Karpas-422 (cell line): ENCODE measurements at regions not wholly inside any gene's neighbourhood (a gene's known extent, or its start where the extent isn't known, plus 50 kb on each side); places are given as distances from the start of the nearest gene placed in this dataset.
"Not testable (repeated sequence)": the region's sequence is repeated elsewhere in the genome, so short reads cannot be mapped to it uniquely, and the experiment has no call there.

Experiments used
- DNase-seq: peaks from one replicate; pipeline ENCODE4 v3.0.0-alpha.2; 2015
- H2AFZ ChIP-seq: fragments of 200-600 bp; sonication (generic); 2 replicates; pipeline ENCODE4 v1.6.1; 2014; ENCODE audit warnings: antibody characterized with exemption, low read length, mixed read lengths
- H3K27ac ChIP-seq: fragments of 200-600 bp; sonication (generic); 2 replicates; pipeline ENCODE4 v1.5.1; 2014; ENCODE audit warnings: mild to moderate bottlenecking, low read length, moderate library complexity
- H3K27me3 ChIP-seq: fragments of 200-600 bp; sonication (generic); 2 replicates; pipeline ENCODE4 v1.6.1; 2014; ENCODE audit warnings: low read length, mixed read lengths
- H3K36me3 ChIP-seq: fragments of 200-600 bp; sonication (generic); 2 replicates; pipeline ENCODE4 v1.6.1; 2014; ENCODE audit warnings: low read length, mixed read lengths; ENCODE audit not compliant: insufficient read depth
- H3K4me1 ChIP-seq: fragments of 200-600 bp; sonication (generic); 2 replicates; pipeline ENCODE4 v1.6.1; 2014; ENCODE audit warnings: mild to moderate bottlenecking, low read length, mixed read lengths
- H3K4me2 ChIP-seq: fragments of 200-600 bp; sonication (generic); 2 replicates; pipeline ENCODE4 v1.6.1; 2014; ENCODE audit warnings: low read length, low read depth, mild to moderate bottlenecking; ENCODE audit not compliant: poor library complexity, severe bottlenecking
- H3K4me3 ChIP-seq: fragments of 200-600 bp; sonication (generic); 2 replicates; pipeline ENCODE4 v1.5.1; 2014; ENCODE audit warnings: mild to moderate bottlenecking, antibody characterized with exemption, low read length, mixed read lengths
- H3K79me2 ChIP-seq: fragments of 200-600 bp; sonication (generic); 2 replicates; pipeline ENCODE4 v1.6.1; 2014; ENCODE audit warnings: mild to moderate bottlenecking, low read length, mixed read lengths
- H3K9ac ChIP-seq: fragments of 200-600 bp; sonication (generic); 2 replicates; pipeline ENCODE4 v1.6.0; 2014; ENCODE audit warnings: low read length
- H3K9me2 ChIP-seq: fragments of 200-600 bp; sonication (generic), shearing (Covaris generic); replicated peaks from 2 replicates; pipeline ENCODE4 v1.6.0; 2014; ENCODE audit warnings: mild to moderate bottlenecking, low read length, moderate library complexity; ENCODE audit not compliant: insufficient read depth
- H3K9me3 ChIP-seq: fragments of 300-700, 200-600 bp; sonication (generic); 2 replicates; pipeline ENCODE4 v1.6.1; 2014; ENCODE audit warnings: low read length, mixed read lengths
- H4K20me1 ChIP-seq: fragments of 200-600 bp; sonication (generic); 2 replicates; pipeline ENCODE4 v1.6.1; 2014; ENCODE audit warnings: mild to moderate bottlenecking, antibody characterized with exemption, low read length, low read depth; ENCODE audit not compliant: insufficient read depth

DNA sequence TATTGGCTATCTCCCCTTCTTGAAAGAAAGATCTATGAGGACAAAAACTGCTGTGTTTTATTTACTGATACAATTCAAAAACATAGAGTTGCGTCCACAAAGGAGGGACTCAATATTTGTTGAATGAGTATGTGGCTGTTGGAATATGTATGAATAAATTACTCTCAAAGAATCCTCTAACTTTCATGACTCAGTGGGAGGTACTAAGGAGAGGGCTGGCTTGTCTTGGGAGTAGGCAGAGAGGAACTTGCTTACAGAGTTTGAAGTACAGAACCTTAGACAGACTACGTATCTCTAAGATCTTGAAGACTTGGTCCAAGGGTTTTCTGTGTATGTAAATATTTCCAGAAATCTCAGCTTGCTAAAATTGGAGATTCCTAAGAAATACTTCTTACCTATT lies 504.0 kb upstream of the PTCHD4 start:
- DNase-seq: no peak
- Histone ChIP-seq H3K9me2 (no peaks in the 10 kb centered on the region), H2AFZ (no peak overlapping the region)

DNA sequence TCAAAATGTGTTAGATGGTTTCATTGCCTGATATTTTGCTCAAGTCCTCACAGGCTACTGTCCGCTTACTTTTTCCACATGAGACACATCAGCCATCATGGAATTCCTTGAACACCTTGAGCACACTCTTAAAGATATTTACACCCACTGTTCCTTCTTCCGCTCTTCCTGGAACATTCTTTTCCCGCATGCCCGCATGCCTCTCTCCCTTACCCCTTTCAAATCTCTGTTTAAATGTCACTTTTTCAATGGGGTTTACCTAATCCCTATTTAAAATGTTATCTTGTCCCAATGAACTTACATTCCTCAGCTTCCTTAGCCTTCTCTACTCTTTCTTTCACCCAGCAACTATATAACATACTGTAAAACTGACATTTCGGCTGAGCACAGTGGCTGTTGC lies 503.3 kb upstream of the PTCHD4 start:
- H3K9ac ChIP-seq: no peak overlapping the region
- H4K20me1 ChIP-seq: no peaks in the 10 kb centered on the region
- no peak overlapping the region for H2AFZ ChIP-seq
- H3K79me2 ChIP-seq: no peaks in the 10 kb centered on the region
- H3K4me3 ChIP-seq: no peak overlapping the region
- H3K36me3 ChIP-seq: no peaks in the 10 kb centered on the region
- no peaks in the 10 kb centered on the region for H3K9me2 ChIP-seq
- DNase-seq: no peak
- H3K27me3 ChIP-seq: no peaks in the 10 kb centered on the region
- no peak overlapping the region for H3K27ac ChIP-seq
- no peaks in the 10 kb centered on the region for H3K4me1 ChIP-seq
- H3K9me3 ChIP-seq: no peaks in the 10 kb centered on the region
- no peak overlapping the region for H3K4me2 ChIP-seq

More for the DNA sequence above, 504.0 kb upstream of the PTCHD4 start:
- Histone ChIP-seq H3K79me2 (no peaks in the 10 kb centered on the region), H3K4me2 (no peak overlapping the region), H3K36me3 (no peaks in the 10 kb centered on the region), H3K27ac (no peak overlapping the region), H3K4me3 (no peak overlapping the region), H4K20me1 (no peaks in the 10 kb centered on the region), H3K4me1 (no peaks in the 10 kb centered on the region), H3K9ac (no peak overlapping the region), H3K9me3 (no peaks in the 10 kb centered on the region), H3K27me3 (no peaks in the 10 kb centered on the region)

DNA sequence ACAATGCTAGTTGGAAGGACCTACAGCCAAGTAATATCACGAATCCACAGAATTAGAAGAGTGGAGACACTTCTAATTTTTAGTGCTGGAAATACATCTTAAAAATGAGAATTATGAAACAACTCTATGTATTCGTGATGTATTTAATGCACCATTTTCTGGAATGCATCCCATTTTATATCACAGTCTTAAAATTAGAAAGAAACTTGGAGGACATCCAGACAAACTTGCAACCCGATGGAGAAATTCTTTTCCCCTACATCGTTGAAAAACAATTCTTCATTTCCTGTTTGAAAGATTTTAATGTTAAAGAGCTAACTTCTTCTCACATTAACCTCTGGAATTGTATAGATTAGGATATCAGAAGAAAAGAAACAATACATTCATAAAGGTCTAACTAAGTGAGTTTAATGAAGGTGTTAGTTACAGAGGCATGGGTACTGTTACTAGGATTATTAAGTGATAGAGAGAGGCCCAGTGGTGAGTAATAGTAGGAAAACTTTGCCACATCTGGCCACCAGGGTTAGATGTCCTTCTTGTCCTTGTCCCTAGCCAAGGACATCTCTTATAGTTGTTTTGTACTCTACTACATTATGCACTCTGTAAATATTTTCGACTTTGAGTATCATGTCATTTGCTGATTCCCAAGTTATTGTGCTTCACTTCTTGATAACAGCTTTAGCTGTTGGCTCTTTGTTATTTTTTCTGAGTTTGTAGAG lies 502.4 kb upstream of the PTCHD4 start:
- Histone ChIP-seq H3K9me3 (no peaks in the 10 kb centered on the region), H3K4me3 (no peak overlapping the region), H3K36me3 (no peaks in the 10 kb centered on the region), H3K9ac (no peak overlapping the region), H3K9me2 (no peaks in the 10 kb centered on the region), H3K4me2 (no peak overlapping the region), H2AFZ (no peak overlapping the region), H3K79me2 (no peaks in the 10 kb centered on the region), H3K4me1 (no peaks in the 10 kb centered on the region), H4K20me1 (no peaks in the 10 kb centered on the region), H3K27ac (no peak overlapping the region), H3K27me3 (no peaks in the 10 kb centered on the region)
- DNase-seq: no peak

DNA sequence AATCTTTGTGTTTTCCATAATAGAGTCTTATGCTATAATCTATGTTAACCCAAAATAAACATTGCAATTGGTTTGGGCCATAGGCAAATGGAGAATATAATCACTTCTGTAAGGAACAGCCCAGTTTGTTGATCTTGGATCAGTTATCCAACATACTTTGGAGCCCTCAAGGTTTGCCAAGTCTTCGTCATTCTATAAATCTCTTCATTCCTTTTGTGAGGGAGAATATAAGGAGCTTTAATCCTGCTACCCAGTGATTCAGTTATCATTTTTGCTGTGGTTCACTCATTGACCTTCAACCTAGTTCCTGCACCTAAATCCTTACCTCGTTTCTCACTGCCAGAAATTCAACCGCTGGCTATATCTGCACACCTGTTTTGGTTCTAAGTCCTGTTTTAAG lies 500.3 kb upstream of the PTCHD4 start:
- no peaks in the 10 kb centered on the region for H3K9me3 ChIP-seq
- no peaks in the 10 kb centered on the region for H3K4me1 ChIP-seq
- no peak overlapping the region for H3K4me2 ChIP-seq
- no peak overlapping the region for H2AFZ ChIP-seq
- H3K27ac ChIP-seq: no peak overlapping the region
- no peaks in the 10 kb centered on the region for H3K79me2 ChIP-seq
- no peak overlapping the region for H3K9ac ChIP-seq
- H3K36me3 ChIP-seq: no peaks in the 10 kb centered on the region
- no peaks in the 10 kb centered on the region for H4K20me1 ChIP-seq
- no peak overlapping the region for H3K4me3 ChIP-seq
- no peaks in the 10 kb centered on the region for H3K27me3 ChIP-seq
- H3K9me2 ChIP-seq: no peaks in the 10 kb centered on the region
- no peak for DNase-seq

DNA sequence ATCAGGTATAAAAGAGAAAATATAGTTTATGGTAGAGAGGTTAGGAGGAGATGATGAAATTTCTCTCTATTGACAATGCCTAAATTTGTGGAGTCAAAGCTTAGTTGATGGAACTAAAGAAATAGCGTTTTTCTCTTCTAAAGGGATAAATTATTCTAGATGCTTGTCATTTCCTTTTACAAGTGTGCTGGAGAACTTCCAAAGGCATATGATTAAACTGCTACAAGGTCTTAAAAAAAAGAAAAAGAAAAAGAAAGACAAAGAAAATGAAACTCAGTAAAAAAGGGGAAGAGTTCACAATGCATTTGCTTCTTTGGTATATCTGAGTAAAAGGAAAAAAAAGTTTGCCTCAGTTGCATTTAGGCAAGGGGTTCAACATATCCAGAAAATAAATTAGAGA lies 499.8 kb upstream of the PTCHD4 start:
- no peak overlapping the region for H3K4me3 ChIP-seq
- no peak overlapping the region for H2AFZ ChIP-seq
- no peak overlapping the region for H3K27ac ChIP-seq
- no peak overlapping the region for H3K9ac ChIP-seq
- H3K4me1 ChIP-seq: no peaks in the 10 kb centered on the region
- H4K20me1 ChIP-seq: no peaks in the 10 kb centered on the region
- no peak for DNase-seq
- H3K27me3 ChIP-seq: no peaks in the 10 kb centered on the region
- no peaks in the 10 kb centered on the region for H3K9me3 ChIP-seq
- no peaks in the 10 kb centered on the region for H3K36me3 ChIP-seq
- no peaks in the 10 kb centered on the region for H3K9me2 ChIP-seq
- no peaks in the 10 kb centered on the region for H3K79me2 ChIP-seq
- H3K4me2 ChIP-seq: no peak overlapping the region

DNA sequence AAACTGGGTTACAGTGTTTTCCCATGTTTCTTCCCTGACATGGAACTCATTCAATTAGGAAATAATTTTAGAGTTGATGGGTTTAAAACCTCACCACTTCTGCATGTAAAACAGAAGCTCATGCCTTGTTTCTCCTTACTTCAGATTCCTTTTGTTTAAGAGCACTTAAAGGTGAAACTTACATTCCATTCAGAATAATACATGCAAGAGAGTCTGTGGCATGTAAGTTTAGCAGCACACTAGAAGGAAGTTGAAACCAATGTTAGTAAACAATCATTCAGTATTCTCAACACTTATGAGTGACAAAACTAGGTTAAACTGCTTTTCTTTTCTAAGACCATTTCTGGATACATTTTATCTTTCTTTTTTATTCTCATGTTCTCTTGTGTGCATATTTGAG lies 495.6 kb upstream of the PTCHD4 start:
- Histone ChIP-seq H3K4me2 (no peak overlapping the region), H2AFZ (no peak overlapping the region), H4K20me1 (no peaks in the 10 kb centered on the region), H3K4me1 (no peaks in the 10 kb centered on the region), H3K79me2 (no peaks in the 10 kb centered on the region), H3K9me3 (no peaks in the 10 kb centered on the region), H3K9ac (no peak overlapping the region), H3K27ac (no peak overlapping the region), H3K36me3 (no peaks in the 10 kb centered on the region), H3K4me3 (no peak overlapping the region), H3K27me3 (no peaks in the 10 kb centered on the region), H3K9me2 (no peaks in the 10 kb centered on the region)
- DNase-seq: no peak

DNA sequence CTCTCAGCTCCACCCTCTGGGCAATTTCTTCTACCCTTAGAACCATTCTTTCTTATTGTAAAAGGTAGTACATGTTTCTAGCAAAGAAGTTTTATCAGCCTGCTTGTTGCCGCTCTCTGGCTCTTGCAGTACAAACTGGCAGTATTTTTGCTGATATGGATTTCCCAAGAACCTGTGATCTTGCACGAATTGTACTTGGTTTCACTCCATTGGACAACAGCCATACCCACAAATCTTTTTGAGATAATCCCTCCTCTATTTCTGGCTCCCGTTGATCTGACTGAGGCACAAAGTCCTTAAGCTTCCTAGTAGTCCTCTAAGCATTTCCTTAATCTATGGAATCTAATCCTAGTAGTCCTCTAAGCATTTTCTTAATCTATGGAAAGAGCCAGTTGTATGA lies 487.0 kb upstream of the PTCHD4 start:
- Histone ChIP-seq H3K4me1 (no peaks in the 10 kb centered on the region; the same call in 1 of the 2 replicates), H3K79me2 (no peaks in the 10 kb centered on the region), H3K4me3 (no peak overlapping the region), H3K36me3 (no peaks in the 10 kb centered on the region), H3K27ac (no peak overlapping the region), H3K9ac (no peak overlapping the region), H4K20me1 (no peaks in the 10 kb centered on the region), H3K9me3 (no peaks in the 10 kb centered on the region), H3K4me2 (no peak overlapping the region), H2AFZ (no peak overlapping the region), H3K27me3 (no peaks in the 10 kb centered on the region), H3K9me2 (no peaks in the 10 kb centered on the region)
- DNase-seq: no peak

DNA sequence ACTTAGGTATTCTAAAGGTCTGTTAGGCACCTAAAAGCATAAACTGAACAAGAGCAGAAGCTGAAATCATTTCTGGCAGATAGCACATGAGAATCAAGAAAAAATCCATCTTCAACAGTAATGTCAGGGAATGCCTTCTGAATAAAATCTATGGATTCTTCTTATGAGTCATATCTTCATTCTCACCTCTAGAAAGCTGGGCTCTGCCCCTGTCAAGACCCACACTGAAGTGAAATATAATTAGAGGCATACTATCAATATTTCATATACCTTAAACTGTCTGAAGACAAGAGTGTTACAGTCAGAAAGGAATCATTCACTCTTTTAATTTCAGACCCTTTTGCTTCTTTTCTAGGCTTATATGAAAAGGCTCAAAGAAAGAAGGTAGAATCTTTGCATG lies 485.8 kb upstream of the PTCHD4 start:
- no peaks in the 10 kb centered on the region for H3K9me3 ChIP-seq
- no peak overlapping the region for H3K27ac ChIP-seq
- no peaks in the 10 kb centered on the region for H3K36me3 ChIP-seq
- no peak overlapping the region for H3K4me2 ChIP-seq
- H3K4me3 ChIP-seq: no peak overlapping the region
- no peak overlapping the region for H2AFZ ChIP-seq
- H3K9me2 ChIP-seq: no peaks in the 10 kb centered on the region
- no peaks in the 10 kb centered on the region; the same call in 1 of the 2 replicates for H3K4me1 ChIP-seq
- no peaks in the 10 kb centered on the region for H3K27me3 ChIP-seq
- H3K79me2 ChIP-seq: no peaks in the 10 kb centered on the region
- H4K20me1 ChIP-seq: no peaks in the 10 kb centered on the region
- no peak overlapping the region for H3K9ac ChIP-seq
- DNase-seq: no peak

DNA sequence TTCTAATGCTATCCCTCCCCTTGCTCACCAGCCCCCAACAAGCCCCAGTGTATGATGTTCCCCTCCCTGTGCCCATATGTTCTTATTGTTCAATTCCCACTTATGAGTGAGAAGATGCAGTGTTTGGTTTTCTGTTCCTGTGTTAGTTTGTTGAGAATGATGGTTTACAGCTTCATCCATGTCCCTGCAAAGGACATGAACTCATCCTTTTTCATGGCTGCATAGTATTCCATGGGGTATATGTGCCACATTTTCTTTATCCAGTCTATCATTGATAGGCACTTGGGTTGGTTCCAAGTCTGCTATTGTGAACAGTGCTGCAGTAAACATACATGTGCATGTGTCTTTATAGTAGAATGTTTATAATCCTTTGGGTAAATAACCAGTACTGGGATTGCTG lies 480.2 kb upstream of the PTCHD4 start:
- not testable (repeated sequence) for H3K9me3 ChIP-seq, H3K4me2 ChIP-seq, H2AFZ ChIP-seq, H3K27ac ChIP-seq, H3K36me3 ChIP-seq, H3K27me3 ChIP-seq, DNase-seq, H3K9me2 ChIP-seq, H3K79me2 ChIP-seq, H3K4me1 ChIP-seq, H3K4me3 ChIP-seq, H4K20me1 ChIP-seq, H3K9ac ChIP-seq
